MM.1S (cell line): ENCODE measurements at regions not wholly inside any gene's neighbourhood (a gene's known extent, or its start where the extent isn't known, plus 50 kb on each side); places are given as distances from the start of the nearest gene placed in this dataset.

Source experiments
- DNase-seq: peaks from one replicate; pipeline ENCODE4 v3.0.0-alpha.2; 2015
- H2AFZ ChIP-seq: fragments of 300-600 bp; sonication (generic); 2 replicates; pipeline ENCODE4 v1.6.0; 2016; ENCODE audit warnings: antibody characterized with exemption, low read length
- H3F3A ChIP-seq: fragments of 300-600 bp; sonication (generic); 2 replicates; pipeline ENCODE4 v1.6.1; 2016; ENCODE audit warnings: mild to moderate bottlenecking, antibody characterized with exemption, low read length, moderate library complexity, mixed read lengths; ENCODE audit not compliant: insufficient read depth
- H3K27ac ChIP-seq: fragments of 300-600 bp; sonication (generic); 2 replicates; pipeline ENCODE4 v1.5.1; 2016; ENCODE audit warnings: mild to moderate bottlenecking, low read length
- H3K27me3 ChIP-seq: fragments of 300-600 bp; sonication (generic); replicated peaks from 2 replicates; pipeline ENCODE4 v1.6.0; 2016; ENCODE audit warnings: low read length; ENCODE audit not compliant: insufficient read depth
- H3K36me3 ChIP-seq: fragments of 300-600 bp; sonication (generic); replicated peaks from 2 replicates; pipeline ENCODE4 v1.6.1; 2016; ENCODE audit warnings: mild to moderate bottlenecking, low read length, mixed read lengths; ENCODE audit not compliant: insufficient read depth
- H3K4me1 ChIP-seq: fragments of 300-600 bp; sonication (generic); 2 replicates; pipeline ENCODE4 v1.6.1; 2016; ENCODE audit warnings: low read length, mixed read lengths
- H3K4me2 ChIP-seq: fragments of 300-600 bp; sonication (generic); 2 replicates; pipeline ENCODE4 v1.6.0; 2016; ENCODE audit warnings: low read depth, low read length
- H3K4me3 ChIP-seq: fragments of 300-600 bp; sonication (generic); 2 replicates; pipeline ENCODE4 v1.5.1; 2016; ENCODE audit warnings: low read length, mixed read lengths
- H3K79me2 ChIP-seq: fragments of 300-600 bp; sonication (generic); 2 replicates; pipeline ENCODE4 v1.6.1; 2016; ENCODE audit warnings: mixed run types, low read length, mixed read lengths
- H3K9ac ChIP-seq: fragments of 300-600 bp; sonication (generic); 2 replicates; pipeline ENCODE4 v1.6.1; 2016; ENCODE audit warnings: low read length, mixed read lengths
- H3K9me2 ChIP-seq: fragments of 300-600 bp; sonication (generic); replicated peaks from 2 replicates; pipeline ENCODE4 v1.6.1; 2016; ENCODE audit warnings: mild to moderate bottlenecking, low read length, mixed read lengths; ENCODE audit not compliant: insufficient read depth
- H3K9me3 ChIP-seq: fragments of 300-600 bp; sonication (generic); replicated peaks from 2 replicates; pipeline ENCODE4 v1.6.1; 2016; ENCODE audit warnings: mild to moderate bottlenecking, low read length, mixed read lengths; ENCODE audit not compliant: insufficient read depth
- H4K20me1 ChIP-seq: fragments of 300-600 bp; sonication (generic); 2 replicates; pipeline ENCODE4 v1.6.1; 2016; ENCODE audit warnings: mild to moderate bottlenecking, low read length, moderate library complexity, mixed read lengths; ENCODE audit not compliant: insufficient read depth
- CTCF ChIP-seq: fragments of 300-600 bp; sonication (generic); IDR thresholded peaks from 2 replicates; pipeline ENCODE4 v1.5.1; 2016; ENCODE audit warnings: antibody characterized with exemption, low read length, mixed read lengths
- EZH2 ChIP-seq: fragments of 300-600 bp; sonication (generic); optimal IDR thresholded peaks from 2 replicates; pipeline ENCODE3; 2017; ENCODE audit warnings: low read depth, mild to moderate bottlenecking, antibody characterized with exemption, low read length, mixed read lengths
- EZH2phosphoT487 ChIP-seq: fragments of 300-600 bp; sonication (generic); IDR thresholded peaks from 2 replicates; pipeline ENCODE4 v1.6.1; 2018; ENCODE audit warnings: antibody characterized with exemption, low read length

- H3K27me3 ChIP-seq, result no peaks in the 10 kb centered on the region
- H4K20me1 ChIP-seq, result no peaks in the 10 kb centered on the region
- no peaks in the 10 kb centered on the region for H3K9me3 ChIP-seq
- TF ChIP-seq CTCF, result no peak
- no peak for TF ChIP-seq EZH2phosphoT487
- no peak for TF ChIP-seq EZH2
- H3K9me2 ChIP-seq, result no peaks in the 10 kb centered on the region
- no peak overlapping the region for H3K4me2 ChIP-seq
- no peaks in the 10 kb centered on the region for H3K4me1 ChIP-seq
- no peaks in the 10 kb centered on the region for H3F3A ChIP-seq
- H3K79me2 ChIP-seq, result no peaks in the 10 kb centered on the region
- no peak overlapping the region for H3K4me3 ChIP-seq
- H3K27ac ChIP-seq, result no peak overlapping the region
- no peak for DNase-seq
- H2AFZ ChIP-seq, result no peak overlapping the region
- no peak overlapping the region for H3K9ac ChIP-seq
- no peaks in the 10 kb centered on the region for H3K36me3 ChIP-seq
Measured at GRCh38 chr5:89246864-89247263, 363.9 kb upstream of the MEF2C start.

- H3K27me3 ChIP-seq, result no peaks in the 10 kb centered on the region
- no peaks in the 10 kb centered on the region for H3K79me2 ChIP-seq
- H3K27ac ChIP-seq, result no peak overlapping the region
- DNase-seq, result no peak
- no peaks in the 10 kb centered on the region for H3K9me2 ChIP-seq
- no peaks in the 10 kb centered on the region for H3F3A ChIP-seq
- no peak overlapping the region for H3K4me3 ChIP-seq
- no peak for TF ChIP-seq EZH2phosphoT487
- no peak for TF ChIP-seq CTCF
- no peak for TF ChIP-seq EZH2
- H4K20me1 ChIP-seq, result no peaks in the 10 kb centered on the region
- no peaks in the 10 kb centered on the region for H3K4me1 ChIP-seq
- H3K36me3 ChIP-seq, result no peaks in the 10 kb centered on the region
- no peaks in the 10 kb centered on the region for H3K9me3 ChIP-seq
- no peak overlapping the region for H3K4me2 ChIP-seq
- no peak overlapping the region for H2AFZ ChIP-seq
- no peak overlapping the region for H3K9ac ChIP-seq
Measured at GRCh38 chr5:89246252-89246651, 363.3 kb upstream of the MEF2C start.

- DNase-seq, result no peak
- Histone ChIP-seq H3K36me3 (no peaks in the 10 kb centered on the region), H3K9me2 (no peaks in the 10 kb centered on the region), H3K4me1 (no peaks in the 10 kb centered on the region), H3K9ac (no peak overlapping the region), H4K20me1 (no peaks in the 10 kb centered on the region), H3F3A (no peaks in the 10 kb centered on the region), H3K27ac (no peak overlapping the region), H3K4me2 (no peak overlapping the region), H2AFZ (no peak overlapping the region), H3K27me3 (no peaks in the 10 kb centered on the region), H3K9me3 (no peaks in the 10 kb centered on the region), H3K4me3 (no peak overlapping the region), H3K79me2 (no peaks in the 10 kb centered on the region)
- TF ChIP-seq CTCF (no peak), EZH2phosphoT487 (no peak), EZH2 (no peak)
Measured at GRCh38 chr5:89243611-89244010, 360.6 kb upstream of the MEF2C start.
